ENCODE measurements at regions not wholly inside any gene's neighbourhood (a gene's known extent, or its start where the extent isn't known, plus 50 kb on each side); places are given as distances from the start of the nearest gene placed in this dataset.
"Not testable (repeated sequence)": the region's sequence is repeated elsewhere in the genome, so short reads cannot be mapped to it uniquely, and the experiment has no call there.

GRCh38 chr1:234897390-234897749 is 231.3 kb downstream of the TOMM20 start:
- DNase-seq = no peak

GRCh38 chr1:234896477-234897389 is 231.9 kb downstream of the TOMM20 start:
- DNase-seq = no peak

- DNase-seq = no peak
These were observed 234.7 kb downstream of the TOMM20 start for GRCh38 chr1:234893725-234894630.

- no peak for DNase-seq
These were observed 235.3 kb downstream of the TOMM20 start for GRCh38 chr1:234893359-234893724.

GRCh38 chr1:234892642-234893041 is 236.0 kb downstream of the TOMM20 start:
- no peak for DNase-seq

GRCh38 chr1:234891427-234891826 is 237.2 kb downstream of the TOMM20 start:
- DNase-seq = peak; percentile 42

- DNase-seq = no peak
These were observed 239.0 kb downstream of the TOMM20 start for GRCh38 chr1:234889643-234890042.

- not testable (repeated sequence) for DNase-seq
These were observed 240.4 kb downstream of the TOMM20 start for GRCh38 chr1:234888247-234888646.

GRCh38 chr1:234887016-234887900 is 241.4 kb downstream of the TOMM20 start:
- no peak for DNase-seq

- no peak for DNase-seq
These were observed 242.3 kb downstream of the TOMM20 start for GRCh38 chr1:234886081-234886984.

GRCh38 chr1:234885601-234886000 is 243.0 kb downstream of the TOMM20 start:
- no peak for DNase-seq

GRCh38 chr1:234884701-234885100 is 243.9 kb downstream of the TOMM20 start:
- DNase-seq = no peak

- DNase-seq = no peak
These were observed 244.6 kb downstream of the TOMM20 start for GRCh38 chr1:234884006-234884405.

GRCh38 chr1:234882898-234883297 is 245.7 kb downstream of the TOMM20 start:
- no peak for DNase-seq

- DNase-seq = no peak
These were observed 246.5 kb downstream of the TOMM20 start for GRCh38 chr1:234881893-234882771.

GRCh38 chr1:234879147-234880080 is 249.2 kb downstream of the TOMM20 start:
- DNase-seq = peak; percentile 94

- DNase-seq = no peak
These were observed 250.3 kb downstream of the TOMM20 start for GRCh38 chr1:234878288-234878687.

GRCh38 chr1:234877761-234878160 is 250.9 kb downstream of the TOMM20 start:
- no peak for DNase-seq

Measured in DMS79 (cell line).